Medulla oblongata (tissue), 1 donor: ENCODE measurements at regions not wholly inside any gene's neighbourhood (a gene's known extent, or its start where the extent isn't known, plus 50 kb on each side); places are given as distances from the start of the nearest gene placed in this dataset.

Experiments
- DNase-seq: peaks from one replicate; pipeline ENCODE4 v3.0.0-alpha.2; 2015; ENCODE audit errors: extremely low spot score

DNA sequence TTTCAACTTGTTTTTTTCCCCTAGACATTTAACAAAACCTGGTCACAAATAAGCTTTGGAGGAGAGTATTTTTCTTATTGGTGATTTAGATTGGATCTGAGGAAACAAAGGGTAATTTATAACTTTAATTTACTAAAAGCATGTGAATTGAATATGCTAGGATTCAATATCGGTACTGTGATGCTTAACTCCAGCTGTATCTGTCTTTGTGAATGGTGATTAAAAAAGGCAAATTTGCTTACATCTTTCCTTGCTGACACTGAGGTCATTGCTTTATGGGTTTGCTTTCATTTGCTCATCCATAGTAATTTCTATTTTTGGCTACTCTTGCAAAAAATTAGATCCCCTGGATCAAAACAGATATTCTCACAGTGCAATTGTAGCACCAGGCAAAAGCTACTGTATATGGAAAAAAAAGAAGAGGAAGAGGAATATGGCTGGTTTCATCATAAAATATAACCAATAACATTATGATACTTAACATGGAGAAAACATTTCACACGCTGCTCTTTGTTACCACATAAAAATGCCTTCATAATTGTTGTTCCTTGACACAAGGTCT is 832.0 kb upstream of the ZEB2 start:
- no peak for DNase-seq

DNA sequence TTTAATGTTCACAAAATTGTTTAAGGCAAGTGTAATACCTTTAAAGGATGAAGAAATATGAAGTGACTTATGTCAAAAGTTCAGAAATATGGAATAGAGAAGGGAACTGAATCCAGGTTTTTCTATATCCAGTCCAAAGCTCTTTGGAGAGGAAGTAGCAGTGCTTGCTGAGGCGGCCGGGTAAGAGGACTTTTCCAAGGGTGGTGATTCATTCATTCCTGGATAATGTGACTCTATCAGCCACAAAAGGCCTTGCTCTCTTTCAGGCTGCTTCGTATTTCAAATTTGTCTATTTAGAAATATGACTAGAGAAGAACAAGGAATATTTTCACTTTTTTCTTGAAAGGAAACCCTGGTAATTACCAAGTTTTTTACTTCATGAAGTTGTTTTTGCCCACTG is 830.1 kb upstream of the ZEB2 start:
- DNase-seq: no peak

DNA sequence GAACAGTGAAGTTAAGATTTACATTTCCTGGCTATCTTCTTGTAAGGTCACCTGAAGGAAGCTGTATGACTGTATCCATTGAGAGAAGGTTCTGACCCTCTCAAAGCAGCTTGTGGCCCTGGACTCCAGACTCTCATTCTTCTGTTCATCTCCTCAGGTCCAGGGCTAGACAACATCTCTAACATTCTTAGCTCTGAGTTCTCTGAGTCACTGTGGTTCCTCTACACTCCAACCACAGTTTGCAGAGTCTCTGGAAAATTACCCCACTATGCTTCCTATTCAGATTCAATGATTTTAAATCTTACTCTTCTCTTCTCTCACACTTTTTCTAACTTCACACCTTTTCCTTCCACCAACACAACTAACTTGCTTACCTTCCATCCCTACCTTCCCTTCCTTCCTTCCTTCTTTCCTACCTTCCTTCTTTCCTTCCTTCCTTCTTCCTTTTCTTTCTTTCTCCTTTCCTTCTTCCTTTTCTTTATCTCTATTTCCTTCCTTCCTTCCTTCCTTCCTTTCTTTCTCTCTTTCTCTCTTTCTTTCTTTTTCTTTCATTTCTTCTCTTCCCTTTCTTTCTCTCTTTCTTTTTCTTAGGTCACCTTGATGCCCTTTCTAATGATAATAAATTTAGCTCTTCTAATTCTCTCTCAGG is 824.3 kb upstream of the ZEB2 start:
- no peak for DNase-seq

DNA sequence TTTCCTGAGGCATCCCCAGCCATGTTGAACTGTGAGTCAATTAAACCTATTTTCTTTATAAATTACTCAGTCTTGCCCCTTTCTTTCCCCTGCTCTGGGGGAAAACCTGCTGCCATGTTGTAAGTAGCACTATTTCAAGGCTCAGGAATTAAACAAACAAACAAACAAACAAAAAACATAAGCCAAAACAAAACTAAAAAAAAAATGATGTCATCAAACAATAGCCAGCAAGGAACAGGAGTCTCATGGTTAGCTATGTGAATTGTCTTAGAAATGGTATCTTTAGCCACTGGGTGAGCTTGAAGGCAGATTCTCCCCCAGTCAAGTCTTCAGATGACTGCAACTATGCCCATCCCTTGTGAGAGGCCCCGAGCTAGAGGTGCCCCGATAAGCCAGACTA is 823.4 kb upstream of the ZEB2 start:
- no peak for DNase-seq

DNA sequence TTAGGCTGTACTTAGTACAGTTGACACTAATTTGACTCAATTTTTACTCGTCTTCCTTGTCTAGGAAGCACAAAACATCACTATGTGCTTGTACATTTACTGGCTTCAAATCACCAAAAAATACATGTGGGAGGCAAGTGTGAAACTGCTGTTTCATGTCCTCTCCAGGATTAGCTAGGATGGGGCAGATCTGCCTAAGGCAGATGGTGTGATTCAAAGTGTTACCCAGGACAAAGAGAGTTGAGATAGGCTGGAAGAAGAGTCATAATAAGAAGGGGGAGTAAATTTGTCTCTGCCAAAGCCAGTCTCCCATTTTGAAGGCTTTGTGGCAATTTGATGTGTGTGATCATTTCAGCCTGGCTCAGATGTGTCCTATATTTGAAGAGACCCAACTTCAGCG is 821.6 kb upstream of the ZEB2 start:
- DNase-seq: no peak

DNA sequence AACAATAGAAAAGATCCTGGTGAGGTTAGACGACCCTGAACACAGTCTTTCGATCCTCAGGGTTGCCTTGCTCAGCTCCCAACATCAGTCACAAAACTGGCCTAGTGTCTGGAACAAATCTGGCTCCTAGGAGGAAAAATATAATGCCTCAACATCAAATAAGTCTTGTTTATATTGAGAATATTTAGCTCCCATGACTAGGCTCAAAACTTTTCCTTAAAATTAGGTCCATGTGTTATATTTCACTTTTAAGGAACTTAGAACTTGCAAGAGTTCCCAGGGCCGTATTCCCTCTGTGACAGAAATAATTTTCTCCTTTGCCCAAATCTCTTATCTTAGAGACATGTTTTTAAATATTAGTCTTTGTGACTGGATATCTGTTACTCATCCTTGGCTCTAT is 819.7 kb upstream of the ZEB2 start:
- DNase-seq: no peak

DNA sequence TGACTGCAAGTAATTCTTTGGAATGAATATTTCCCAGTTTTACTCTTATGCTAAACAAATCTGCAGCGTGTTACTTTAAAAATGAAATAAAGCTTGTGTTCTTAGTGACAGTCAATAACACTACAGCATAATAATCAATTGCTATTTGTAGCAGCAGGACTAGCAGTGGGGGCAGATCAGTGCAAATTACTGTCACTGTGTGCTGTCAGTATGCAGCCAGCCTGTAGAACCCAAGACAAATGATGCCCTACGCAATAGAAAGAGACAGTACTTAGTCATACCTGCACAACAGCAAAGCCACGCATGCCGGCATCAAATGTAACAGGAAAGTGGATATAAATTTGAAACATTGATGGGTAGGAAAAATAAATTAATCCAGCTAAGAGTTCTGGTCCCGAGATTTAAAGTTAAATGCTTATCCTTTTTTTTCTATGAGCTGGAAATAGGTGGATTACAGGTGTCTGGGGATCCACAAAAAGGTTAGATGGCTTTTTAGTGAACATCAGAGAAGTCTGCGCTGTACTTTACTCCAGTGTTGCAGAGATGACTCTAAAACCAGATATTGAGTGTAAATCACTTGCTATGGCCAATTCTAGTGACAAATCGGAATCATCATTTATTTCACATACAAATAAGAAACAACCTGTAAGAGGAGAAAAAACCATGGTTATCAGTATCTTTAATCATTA is 812.4 kb upstream of the ZEB2 start:
- no peak for DNase-seq

DNA sequence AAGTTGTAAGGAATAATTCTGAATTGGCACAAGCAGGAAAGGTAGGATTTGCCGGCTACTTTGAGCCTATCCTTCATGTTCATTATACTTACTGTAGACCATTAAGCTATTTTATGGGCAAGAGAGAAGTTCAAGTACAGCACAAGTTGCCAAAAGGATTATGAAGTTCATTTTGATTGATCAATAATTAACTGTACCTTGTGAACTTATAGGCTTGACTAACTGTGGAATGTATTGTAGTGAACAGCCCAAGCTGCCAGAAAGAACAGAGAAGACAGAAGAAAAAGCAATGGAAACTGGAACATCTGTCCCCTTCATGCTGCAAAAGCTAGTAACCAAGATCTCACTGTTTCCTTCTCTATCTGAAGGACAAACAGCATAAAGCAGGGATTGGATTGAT is 810.1 kb upstream of the ZEB2 start:
- DNase-seq: no peak

DNA sequence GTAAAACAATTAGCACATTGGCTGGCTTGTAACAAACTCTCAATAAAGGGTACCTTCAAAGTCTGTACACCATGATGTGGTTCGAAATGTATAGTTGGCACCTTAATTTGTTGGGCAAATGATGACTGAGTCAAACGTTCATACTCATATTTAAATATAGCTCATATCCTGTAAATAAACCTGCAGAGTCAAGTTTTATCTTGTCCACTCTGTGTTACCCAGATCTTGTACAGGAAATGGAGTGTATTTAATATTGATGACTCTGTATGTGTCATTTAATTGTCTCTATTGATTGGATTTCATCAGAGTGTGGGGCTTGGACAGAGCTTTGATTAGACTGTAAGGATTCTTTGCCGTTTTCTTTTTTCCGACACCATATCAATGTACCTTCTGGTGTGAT is 805.6 kb upstream of the ZEB2 start:
- DNase-seq: no peak

DNA sequence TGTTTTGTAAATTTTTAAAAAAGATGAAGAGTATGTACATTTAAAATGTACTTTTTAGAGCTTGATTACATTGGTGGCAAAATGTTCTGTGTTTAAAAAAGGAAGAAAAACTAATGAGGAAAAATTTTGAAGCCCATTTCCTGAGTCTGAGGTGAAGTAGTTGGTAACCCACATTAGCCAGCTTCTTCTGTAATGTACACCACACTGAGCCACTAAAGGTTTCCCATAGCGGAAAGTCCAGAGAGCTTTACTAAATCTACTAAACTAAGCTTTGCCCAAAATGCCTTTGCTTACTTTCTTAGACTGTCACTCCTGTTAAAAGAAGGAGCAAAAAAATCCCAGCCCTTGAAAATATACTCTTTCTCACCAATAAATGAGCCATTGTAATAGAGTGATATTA is 804.8 kb upstream of the ZEB2 start:
- no peak for DNase-seq

DNA sequence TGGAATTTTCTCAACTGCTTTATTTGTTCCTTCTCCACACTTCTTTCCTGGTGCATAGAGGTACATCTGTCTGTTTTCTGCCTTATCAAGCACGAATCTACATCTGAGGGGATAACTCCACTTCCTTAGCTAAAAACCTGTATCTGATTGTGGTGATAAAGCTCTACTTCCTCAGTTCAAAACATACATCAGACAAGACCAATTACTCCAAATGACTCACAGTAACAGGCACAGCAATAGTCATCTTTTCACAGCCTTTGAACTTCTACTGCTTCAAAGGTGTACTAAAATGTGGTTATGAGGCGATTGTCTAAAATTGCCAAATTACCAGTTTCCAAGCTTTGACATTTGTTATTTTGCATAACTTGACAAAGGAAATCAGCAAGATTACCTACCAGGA is 803.6 kb upstream of the ZEB2 start:
- no peak for DNase-seq

DNA sequence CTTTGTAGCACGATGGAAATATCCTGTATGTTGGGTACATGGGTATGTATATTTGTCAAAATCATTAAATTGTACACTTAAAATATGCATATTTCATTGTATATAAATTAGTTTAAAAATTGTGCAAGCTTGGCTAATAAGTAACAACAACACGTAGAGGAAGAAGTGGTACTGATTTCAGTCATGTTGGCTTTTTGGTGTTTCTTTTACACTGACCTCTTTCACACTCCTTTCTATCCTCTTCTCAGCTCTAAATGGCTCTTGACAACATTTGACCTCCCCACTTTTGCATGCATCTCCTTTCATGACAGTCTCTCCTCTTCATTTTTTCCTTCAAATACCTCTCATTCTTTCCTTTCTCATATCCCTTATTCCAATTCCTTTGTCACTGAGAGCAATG is 801.4 kb upstream of the ZEB2 start:
- no peak for DNase-seq

DNA sequence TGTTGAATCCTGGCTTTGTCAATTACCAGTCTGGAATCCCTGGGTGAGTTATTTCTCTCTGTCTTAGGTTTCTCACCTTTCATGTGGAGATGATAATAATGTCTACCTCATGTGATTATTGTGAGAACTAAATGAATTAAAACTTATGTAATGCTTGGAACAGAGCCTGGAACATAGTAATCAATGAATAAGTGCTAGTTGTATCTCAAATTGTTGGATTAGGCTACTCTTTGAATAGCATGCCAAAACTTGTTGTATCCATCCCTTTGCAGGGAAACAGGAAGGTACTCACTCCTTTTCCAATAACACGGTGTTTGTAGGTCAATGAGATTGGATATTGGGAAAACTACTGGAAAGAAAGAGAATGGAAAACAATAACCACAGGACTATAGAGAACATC is 796.6 kb upstream of the ZEB2 start:
- DNase-seq: no peak

DNA sequence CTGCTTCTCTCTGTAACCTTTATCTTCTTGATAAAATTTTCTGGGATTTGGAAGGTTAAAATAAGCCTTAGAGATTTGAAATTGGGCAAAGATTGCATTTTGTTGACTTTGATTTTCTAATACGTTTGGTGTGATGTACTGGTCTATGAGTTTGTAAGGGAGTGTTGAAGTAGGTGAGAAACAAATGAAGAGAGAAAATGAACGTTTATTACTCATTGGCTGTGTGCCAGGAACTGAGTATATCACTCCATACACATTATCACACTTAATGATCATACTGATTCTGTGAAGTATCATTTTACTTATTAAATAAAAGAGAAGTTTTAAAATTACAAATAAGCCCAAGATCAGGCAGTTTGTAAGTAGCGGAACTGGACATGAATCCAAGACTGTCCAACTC is 795.1 kb upstream of the ZEB2 start:
- no peak for DNase-seq

DNA sequence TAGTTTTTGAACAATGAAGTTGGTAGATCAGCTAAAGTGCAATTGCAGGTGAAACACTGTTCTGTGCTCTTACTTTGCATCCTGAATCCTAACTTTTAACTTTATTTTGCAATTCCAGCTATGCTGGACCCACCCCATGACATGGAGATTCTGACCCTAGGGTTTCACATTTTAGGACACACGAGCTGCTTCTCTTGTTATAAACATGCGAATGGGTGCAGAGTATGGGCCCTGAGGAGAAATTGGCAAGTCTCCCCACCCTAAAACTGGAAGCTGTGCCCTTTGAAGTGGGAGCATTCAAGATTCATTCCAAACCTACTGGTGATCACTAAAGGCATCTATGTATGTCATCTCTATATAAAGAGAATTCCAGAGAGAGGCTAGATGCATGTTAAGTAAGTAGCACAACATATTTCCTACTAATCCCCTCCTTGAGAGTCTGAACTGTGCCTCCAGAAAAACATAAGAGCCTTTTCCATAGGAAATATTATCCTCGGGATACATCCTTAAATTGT is 794.3 kb upstream of the ZEB2 start:
- no peak for DNase-seq

DNA sequence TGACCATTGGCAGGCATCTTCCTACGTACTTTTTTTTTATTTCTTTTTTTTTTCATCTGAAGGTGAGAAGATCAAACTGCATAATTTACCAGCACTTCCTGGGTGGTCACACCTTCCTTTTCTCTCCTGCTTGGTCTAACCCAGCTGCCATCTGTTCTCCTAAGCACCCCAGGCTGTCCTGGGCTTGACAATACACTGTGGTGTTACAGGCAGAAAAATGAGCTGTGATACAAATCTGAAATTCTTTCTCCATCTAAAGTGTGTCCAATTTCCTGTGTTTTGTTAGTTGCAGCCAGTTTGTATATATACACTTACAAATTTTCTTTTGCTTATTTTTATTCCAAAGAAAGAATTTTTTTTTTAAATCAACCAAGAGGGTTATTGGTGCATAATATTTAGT is 786.0 kb upstream of the ZEB2 start:
- no peak for DNase-seq

DNA sequence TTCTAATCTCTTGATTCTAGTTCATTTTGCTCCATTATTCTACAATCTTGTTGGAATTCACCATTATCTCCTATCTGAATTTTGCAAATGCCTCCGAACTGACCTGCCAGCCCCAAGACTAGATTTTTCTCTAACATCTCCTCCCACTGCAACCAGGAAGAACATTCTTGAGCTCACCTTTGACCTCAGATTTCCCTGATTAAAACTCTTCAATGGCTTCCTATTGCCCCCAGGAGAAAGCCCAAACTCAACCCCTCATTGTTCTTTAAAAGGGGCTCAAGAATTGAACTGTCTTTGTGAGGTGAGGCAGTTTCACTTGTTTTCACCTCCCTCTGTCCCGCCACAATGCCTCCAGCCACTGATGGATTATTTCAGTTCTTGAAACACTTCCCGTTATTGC is 784.6 kb upstream of the ZEB2 start:
- no peak for DNase-seq

DNA sequence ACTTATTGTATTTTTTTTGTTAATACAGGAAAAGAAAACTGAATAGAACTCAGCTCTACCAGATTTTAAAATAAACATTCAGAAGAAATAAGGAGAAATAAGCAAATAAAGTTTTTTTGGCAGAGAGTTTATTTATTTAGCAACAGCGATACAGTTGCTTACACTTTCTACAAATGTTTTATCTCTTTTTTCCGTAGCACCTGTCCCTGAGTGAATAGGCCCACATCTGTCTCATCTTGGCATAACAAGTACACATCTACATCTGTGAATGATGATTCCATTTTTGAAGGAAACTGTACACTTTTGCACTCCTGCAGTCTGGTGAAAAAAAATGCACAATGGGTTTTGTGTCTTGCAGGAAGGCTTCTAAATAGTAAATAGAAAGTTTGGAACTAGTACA is 783.6 kb upstream of the ZEB2 start:
- no peak for DNase-seq

DNA sequence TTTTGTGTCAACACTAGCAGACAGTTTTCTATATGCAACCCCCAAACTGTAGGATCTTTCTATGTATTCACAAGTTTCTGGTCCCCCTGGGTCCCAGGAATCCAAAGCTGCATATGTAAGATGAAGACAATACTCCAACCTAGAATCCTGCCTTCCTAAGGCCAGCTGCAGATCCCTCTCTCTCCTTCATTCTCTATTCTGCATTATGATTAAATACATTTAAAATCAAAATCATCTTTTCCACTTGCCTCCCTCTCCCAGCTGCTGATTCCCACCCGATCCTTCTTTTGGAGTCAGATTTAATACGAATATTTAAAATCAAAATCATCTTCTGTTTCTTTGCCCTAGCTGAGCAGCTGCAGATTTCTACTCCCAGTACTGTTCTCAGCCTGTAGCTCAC is 783.0 kb upstream of the ZEB2 start:
- no peak for DNase-seq

DNA sequence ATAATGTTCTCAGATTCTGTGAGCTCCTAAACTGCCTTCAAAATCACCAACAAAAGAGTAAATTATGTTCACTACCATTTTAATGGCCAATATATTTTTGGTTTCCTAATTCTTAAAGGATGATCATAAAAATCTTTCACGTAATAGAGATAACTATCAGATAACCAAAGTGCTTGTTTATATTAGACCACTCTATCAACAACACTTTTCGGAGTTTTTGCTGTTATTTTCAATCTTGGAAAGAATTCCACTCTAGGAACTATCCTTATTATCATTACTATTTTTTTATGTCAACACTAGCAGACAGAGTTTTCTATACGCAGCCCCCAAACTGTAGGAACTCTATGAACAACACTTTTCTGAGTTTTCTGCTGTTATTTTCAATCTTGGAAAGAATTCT is 782.5 kb upstream of the ZEB2 start:
- DNase-seq: no peak

DNA sequence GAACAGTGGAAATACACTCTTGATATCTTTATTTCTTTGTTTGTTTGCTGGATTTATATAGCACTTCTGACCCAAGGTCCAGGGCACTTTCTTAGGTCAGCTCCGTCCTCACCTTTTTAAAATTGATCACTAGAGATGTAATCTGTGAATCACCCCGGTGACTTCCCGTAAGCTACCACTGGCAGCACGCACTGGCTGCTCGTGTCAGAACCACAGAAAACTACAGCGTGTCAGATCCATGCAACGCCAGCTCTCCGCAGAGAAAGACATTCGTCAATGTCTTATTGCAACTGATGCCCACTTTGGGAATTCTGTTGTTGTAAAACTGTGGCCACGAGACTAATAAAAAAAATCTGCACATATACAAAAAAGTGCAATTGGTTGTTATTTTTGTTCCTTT is 779.4 kb upstream of the ZEB2 start:
- no peak for DNase-seq

DNA sequence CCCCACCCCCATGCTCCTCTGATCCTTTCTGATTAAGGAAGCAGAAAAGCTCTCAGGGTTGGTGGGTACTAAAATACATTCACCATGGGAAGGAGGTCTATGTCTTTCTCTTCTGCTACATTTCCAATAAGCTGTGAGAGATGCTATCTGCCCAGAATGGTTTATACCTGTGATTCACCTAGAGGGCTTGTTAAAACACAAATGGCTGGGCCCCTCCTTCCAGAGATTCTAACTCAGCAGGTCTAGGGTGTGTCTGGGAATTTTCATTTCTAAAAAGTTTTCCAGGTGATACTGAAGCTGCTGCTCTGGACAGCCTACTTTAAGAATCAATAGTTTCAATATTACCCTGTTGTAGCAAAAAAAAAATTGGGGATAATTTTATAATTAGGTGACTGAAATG is 772.2 kb upstream of the ZEB2 start:
- no peak for DNase-seq

DNA sequence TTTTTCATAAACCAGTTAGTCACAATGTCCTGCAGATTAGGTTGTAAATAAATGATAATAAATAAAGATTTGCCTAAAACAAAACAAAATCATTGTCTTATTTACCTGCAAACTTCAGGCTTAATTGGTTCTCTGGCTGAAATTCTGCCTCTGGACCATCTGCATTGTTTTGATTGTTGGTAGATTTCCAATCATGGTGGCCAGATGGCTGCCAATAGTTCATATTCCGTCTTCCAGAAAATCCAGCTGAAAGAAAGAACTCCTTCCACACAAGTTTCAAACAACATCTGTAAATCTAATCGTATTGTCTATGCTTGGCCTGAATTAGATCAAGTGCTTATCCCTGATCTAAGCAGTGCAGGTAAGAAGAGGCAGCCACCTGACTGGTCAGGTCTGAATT is 771.1 kb upstream of the ZEB2 start:
- DNase-seq: no peak

DNA sequence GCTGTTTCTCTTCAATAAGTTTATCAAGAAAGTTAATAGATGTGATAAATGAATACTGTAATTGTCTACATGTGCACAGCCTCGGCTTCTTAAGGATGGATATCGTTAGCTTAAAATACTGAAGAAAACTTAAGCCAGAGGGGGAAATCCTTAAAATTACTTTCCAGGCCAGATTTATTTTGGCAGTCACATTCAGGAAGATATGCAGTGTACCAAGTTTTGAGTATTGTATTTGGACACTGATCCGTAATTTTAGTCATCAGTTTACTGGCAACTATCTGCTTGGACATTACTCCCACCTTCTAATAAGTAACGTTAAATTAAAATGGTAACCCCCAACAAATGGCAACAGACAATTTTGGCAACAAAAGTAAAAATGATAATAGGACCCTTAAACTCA is 770.0 kb upstream of the ZEB2 start:
- no peak for DNase-seq
